Thoracic aorta (tissue), 2 donors: ENCODE measurements at regions not wholly inside any gene's neighbourhood (a gene's known extent, or its start where the extent isn't known, plus 50 kb on each side); places are given as distances from the start of the nearest gene placed in this dataset.

Experiments used
- ATAC-seq: fragments of 150-250 bp; one replicate; pipeline ENCODE4 v1.8.0; 2017; ENCODE audit warnings: low read depth; ENCODE audit not compliant: insufficient number of reproducible peaks, low FRiP score
- DNase-seq: peaks from one replicate; pipeline ENCODE4 v3.0.0-alpha.2; 2020; ENCODE audit warnings: low spot score
- H3K27ac ChIP-seq, 2 donors: fragments of 200-600 bp; sonication (generic); 1 replicate in 1 of 2; 2 replicates in 1 of 2; pipeline ENCODE4 v1.5.1; 2016; ENCODE audit warnings: mild to moderate bottlenecking in 2 of 2, moderate library complexity in 2 of 2
- H3K27me3 ChIP-seq: fragments of 200-600 bp; sonication (generic); replicated peaks from 2 replicates; pipeline ENCODE4 v1.6.0; 2016; ENCODE audit warnings: mild to moderate bottlenecking; ENCODE audit not compliant: insufficient read depth
- H3K36me3 ChIP-seq: fragments of 200-600 bp; sonication (generic); one replicate; pipeline ENCODE4 v1.5.1; 2016
- H3K4me1 ChIP-seq, 2 donors: fragments of 200-600 bp; sonication (generic); 1 replicate in 1 of 2; 2 replicates in 1 of 2; pipeline versions ENCODE4 v1.5.1 to v1.6.0; 2016; ENCODE audit warnings: low read depth in 2 of 2, mild to moderate bottlenecking in 1 of 2; ENCODE audit not compliant: control insufficient read depth in 1 of 2
- H3K4me3 ChIP-seq: fragments of 200-600 bp; sonication (generic); 2 replicates; pipeline ENCODE4 v1.5.1; 2016; ENCODE audit warnings: mild to moderate bottlenecking
- H3K9me3 ChIP-seq: fragments of 200-600 bp; sonication (generic); 2 replicates; pipeline ENCODE4 v1.5.1; 2016
- CTCF ChIP-seq: fragments of 200-600 bp; sonication (generic); IDR thresholded peaks from one replicate; pipeline ENCODE4 v1.5.1; 2019; ENCODE audit warnings: antibody characterized with exemption

GRCh38 chr22:25508761-25509321 is 55.6 kb upstream of the GRK3 start:
- H3K4me1 ChIP-seq: no peaks in the 10 kb centered on the region
- no peak for TF ChIP-seq CTCF
- H3K9me3 ChIP-seq: no peaks in the 10 kb centered on the region
- no peaks in the 10 kb centered on the region for H3K27me3 ChIP-seq
- no peak overlapping the region for H3K4me3 ChIP-seq
- H3K27ac ChIP-seq: no peak overlapping the region
- ATAC-seq: no peak
- no peaks in the 10 kb centered on the region for H3K36me3 ChIP-seq
- DNase-seq: no peak

- no peak for DNase-seq
- no peak for TF ChIP-seq CTCF
- no peak for ATAC-seq
- Histone ChIP-seq H3K27me3 (no peaks in the 10 kb centered on the region), H3K36me3 (no peaks in the 10 kb centered on the region), H3K9me3 (no peaks in the 10 kb centered on the region), H3K27ac (no peak overlapping the region), H3K4me3 (no peak overlapping the region), H3K4me1 (no peaks in the 10 kb centered on the region)
Observed at GRCh38 chr22:25509374-25509791, 55.1 kb upstream of the GRK3 start.

- Histone ChIP-seq H3K27me3 (no peaks in the 10 kb centered on the region), H3K36me3 (no peaks in the 10 kb centered on the region), H3K27ac (no peak overlapping the region), H3K9me3 (no peaks in the 10 kb centered on the region), H3K4me3 (no peak overlapping the region), H3K4me1 (no peaks in the 10 kb centered on the region)
- ATAC-seq (no peak), DNase-seq (no peak)
- TF ChIP-seq CTCF: no peak
Observed at GRCh38 chr22:25510876-25511275, 53.6 kb upstream of the GRK3 start.

- no peak for ATAC-seq
- no peak for DNase-seq
- no peaks in the 10 kb centered on the region for H3K9me3 ChIP-seq
- no peaks in the 10 kb centered on the region for H3K4me1 ChIP-seq
- H3K36me3 ChIP-seq: no peaks in the 10 kb centered on the region
- no peak for TF ChIP-seq CTCF
- H3K27me3 ChIP-seq: no peaks in the 10 kb centered on the region
- no peak overlapping the region for H3K4me3 ChIP-seq
- H3K27ac ChIP-seq: no peak overlapping the region
Observed at GRCh38 chr22:25511725-25512124, 52.8 kb upstream of the GRK3 start.

GRCh38 chr22:25514436-25515180 is 49.9 kb upstream of the GRK3 start:
- ATAC-seq (no peak), DNase-seq (no peak)
- Histone ChIP-seq H3K27ac (no peak overlapping the region), H3K9me3 (no peaks in the 10 kb centered on the region), H3K4me1 (no peaks in the 10 kb centered on the region), H3K4me3 (no peak overlapping the region), H3K36me3 (no peaks in the 10 kb centered on the region), H3K27me3 (no peaks in the 10 kb centered on the region)
- TF ChIP-seq CTCF: no peak
